Globus pallidus (tissue), 1 donor: ENCODE measurements at regions not wholly inside any gene's neighbourhood (a gene's known extent, or its start where the extent isn't known, plus 50 kb on each side); places are given as distances from the start of the nearest gene placed in this dataset.
A peak's percentile ranks its signal among the peaks of the same experiment; 100 is the strongest.
"Not testable (repeated sequence)": the region's sequence is repeated elsewhere in the genome, so short reads cannot be mapped to it uniquely, and the experiment has no call there.

Experiments used
- DNase-seq: peaks from one replicate; pipeline ENCODE4 v3.0.0-alpha.2; 2015; ENCODE audit warnings: low spot score

DNA sequence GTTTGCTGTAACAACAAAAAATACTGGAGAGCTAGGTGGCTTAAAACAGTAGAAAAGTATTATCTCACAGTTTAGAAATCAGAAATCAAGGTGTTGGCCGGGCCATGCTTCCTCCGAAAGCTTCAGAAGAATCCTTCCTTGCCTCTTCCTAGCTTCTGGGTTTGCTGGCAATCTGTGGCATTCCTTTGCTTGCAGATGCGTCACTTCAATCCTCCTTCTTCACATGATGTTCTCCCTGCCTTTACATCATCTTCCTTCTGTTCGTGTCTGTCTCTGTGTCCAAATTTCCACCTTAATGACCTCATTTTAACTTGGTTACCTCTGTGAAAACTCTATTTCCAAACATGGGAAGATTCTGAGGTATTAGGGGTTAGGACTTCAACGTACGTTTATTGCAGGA, 90.4 kb upstream of the CHD1 start:
- no peak for DNase-seq

DNA sequence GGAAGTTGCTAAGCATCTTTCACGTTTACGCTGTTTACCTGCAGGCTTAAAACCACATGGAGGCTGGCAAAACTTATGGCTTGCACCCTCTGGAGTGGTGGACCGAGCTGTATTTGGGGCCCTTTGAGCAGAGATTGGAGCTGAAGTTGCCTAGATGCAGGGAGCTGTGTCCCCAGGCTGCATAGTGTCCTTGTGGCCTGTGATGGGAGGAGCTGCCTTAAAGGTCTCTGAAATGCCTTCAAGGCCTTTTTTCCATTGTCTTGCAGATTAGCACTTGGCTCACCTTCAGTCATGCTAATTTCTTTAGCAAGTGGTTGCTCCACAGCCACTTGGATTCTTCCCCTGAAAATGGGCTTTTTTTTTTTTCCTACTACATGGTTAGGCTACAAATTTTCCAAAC, 81.5 kb upstream of the CHD1 start:
- no peak for DNase-seq

DNA sequence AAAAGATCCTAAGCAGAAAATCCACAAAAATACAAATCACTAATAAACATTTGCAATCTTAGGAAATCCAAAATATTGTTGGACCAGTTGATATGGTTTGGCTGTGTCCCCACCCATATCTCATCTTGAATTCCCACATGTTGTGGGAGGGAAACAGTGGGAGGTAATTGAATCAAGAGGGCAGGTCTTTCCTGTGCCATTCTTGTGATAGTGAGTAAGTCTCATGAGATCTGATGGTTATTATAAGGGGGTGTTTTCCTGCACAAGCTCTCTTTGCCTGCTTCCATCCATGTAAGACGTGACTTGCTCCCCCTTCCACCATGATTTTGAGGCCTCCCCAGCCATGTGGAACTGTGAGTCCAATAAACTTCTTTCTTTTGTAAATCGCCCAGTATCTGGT, 79.2 kb upstream of the CHD1 start:
- DNase-seq, result not testable (repeated sequence)

- DNase-seq, result no peak
Measured at GRCh38 chr5:99005506-99005905, 76.7 kb upstream of the CHD1 start.

DNA sequence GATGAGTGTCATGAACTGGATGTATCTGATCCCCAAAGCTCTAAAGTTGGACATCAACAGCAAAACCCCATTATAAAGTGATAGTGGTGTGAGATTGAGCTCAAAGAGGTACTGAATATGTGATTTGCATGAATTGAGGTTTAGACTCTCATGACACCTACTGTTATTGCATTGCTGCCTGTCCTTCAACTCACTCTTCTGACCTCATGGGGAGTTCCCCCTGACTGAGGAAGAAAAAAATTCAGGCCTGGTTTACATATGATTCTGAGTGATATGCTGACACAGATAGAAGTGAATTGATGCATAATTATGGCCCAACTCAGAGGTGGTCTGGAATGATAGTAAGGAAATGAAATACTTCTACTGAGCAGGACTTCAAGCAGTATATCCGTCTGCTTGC, 76.2 kb upstream of the CHD1 start:
- DNase-seq, result no peak

GRCh38 chr5:99000876-99001275, 72.1 kb upstream of the CHD1 start:
- no peak for DNase-seq

- no peak for DNase-seq
Measured at GRCh38 chr5:99000221-99000620, 71.4 kb upstream of the CHD1 start.

GRCh38 chr5:98999631-99000030, 70.8 kb upstream of the CHD1 start:
- DNase-seq, result no peak

DNA sequence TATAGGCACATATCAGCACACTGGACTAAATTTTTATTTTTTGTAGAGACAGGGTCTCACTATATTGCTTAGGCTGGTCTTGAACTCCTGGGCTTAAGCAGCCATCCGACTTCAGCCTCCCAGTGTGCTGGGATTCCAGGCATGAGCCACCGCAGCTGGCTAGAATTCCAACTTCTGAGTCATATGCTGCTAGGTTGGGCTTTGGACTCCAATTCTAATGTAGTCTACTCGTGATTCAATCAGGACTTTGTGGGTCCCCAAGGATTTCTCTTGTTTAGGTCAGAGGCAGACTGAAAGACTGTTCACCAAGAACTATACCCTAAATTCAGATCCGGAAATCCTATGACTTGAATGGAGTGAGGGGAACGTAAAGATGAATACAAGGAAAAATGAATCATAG, 68.2 kb upstream of the CHD1 start:
- no peak for DNase-seq

DNA sequence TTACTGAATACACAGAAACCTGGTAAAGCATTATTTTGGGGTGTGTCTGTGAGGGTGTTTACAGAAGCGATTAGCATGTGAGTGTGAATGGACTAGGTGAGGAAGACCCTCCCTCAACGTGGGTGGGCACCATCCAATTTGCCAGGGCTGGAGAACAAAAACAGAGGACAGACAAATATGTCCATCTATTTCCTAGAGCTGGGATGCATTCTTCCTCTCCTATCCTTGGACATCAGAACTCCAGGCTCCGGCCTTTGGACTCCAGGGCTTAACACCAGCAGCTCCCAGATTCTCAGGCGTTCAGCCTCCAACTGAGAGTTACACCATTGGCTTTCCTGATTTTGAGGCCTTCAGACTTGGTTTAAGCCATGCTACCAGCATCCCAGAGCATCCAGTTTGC, 65.8 kb upstream of the CHD1 start:
- DNase-seq, result no peak

GRCh38 chr5:98993512-98993911, 64.7 kb upstream of the CHD1 start:
- no peak for DNase-seq

- no peak for DNase-seq
Measured at GRCh38 chr5:98992552-98992951, 63.7 kb upstream of the CHD1 start.

- DNase-seq, result peak; percentile 16
Measured at GRCh38 chr5:98989727-98990126, 60.9 kb upstream of the CHD1 start.

DNA sequence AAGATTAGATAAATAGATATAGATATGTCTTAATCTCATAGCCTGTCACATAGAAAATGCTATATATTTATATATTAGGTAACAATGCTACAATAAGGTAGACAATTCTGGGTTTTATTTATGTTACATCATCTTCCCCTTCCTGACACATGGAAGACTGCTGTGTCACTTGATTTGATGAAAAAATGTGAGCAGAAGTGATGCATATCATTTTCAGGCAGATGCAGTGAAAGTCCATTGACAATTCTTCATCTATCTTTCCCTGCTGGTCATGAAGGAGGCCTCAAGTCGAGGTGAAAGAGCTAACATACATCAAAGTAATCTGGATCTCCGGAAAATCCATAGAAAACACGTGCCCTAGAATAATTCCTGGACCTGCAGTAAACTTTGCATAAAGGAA, 57.8 kb upstream of the CHD1 start:
- DNase-seq, result no peak

DNA sequence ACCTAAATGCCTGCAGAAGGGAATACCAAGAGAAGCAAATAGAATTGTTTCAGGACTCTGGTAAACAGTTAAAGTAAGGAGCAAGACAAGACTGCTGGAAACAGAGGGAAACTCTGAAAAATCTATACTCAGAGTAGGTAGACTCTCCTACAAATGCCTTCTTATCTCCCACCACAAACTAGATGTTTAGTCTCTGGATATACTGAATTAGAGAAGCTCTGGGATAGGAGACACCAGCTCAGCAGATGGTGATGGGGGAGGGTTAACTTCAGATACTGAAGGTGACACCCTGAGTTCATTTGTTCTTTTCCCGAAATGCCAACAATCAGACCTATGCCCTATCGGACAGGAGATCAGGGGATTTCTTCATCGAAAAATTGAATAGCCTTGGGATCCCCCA, 54.1 kb upstream of the CHD1 start:
- DNase-seq, result no peak
